22Rv1 (cell line): ENCODE measurements at regions not wholly inside any gene's neighbourhood (a gene's known extent, or its start where the extent isn't known, plus 50 kb on each side); places are given as distances from the start of the nearest gene placed in this dataset.

ENCODE experiments used
- CTCF ChIP-seq: fragments of 450-650 bp; IDR thresholded peaks from 2 replicates; pipeline ENCODE4 v1.5.1; 2017; ENCODE audit warnings: mild to moderate bottlenecking
- ZFX ChIP-seq: fragments of 450-650 bp; IDR thresholded peaks from 2 replicates; pipeline ENCODE4 v1.6.1; 2017; ENCODE audit warnings: antibody characterized with exemption, borderline replicate concordance

- no peak for TF ChIP-seq CTCF
- TF ChIP-seq ZFX, result no peak
These were observed 70.6 kb upstream of the SHANK2 start for GRCh38 chr11:71322861-71323582.
